ENCODE measurements at regions not wholly inside any gene's neighbourhood (a gene's known extent, or its start where the extent isn't known, plus 50 kb on each side); places are given as distances from the start of the nearest gene placed in this dataset.

DNA sequence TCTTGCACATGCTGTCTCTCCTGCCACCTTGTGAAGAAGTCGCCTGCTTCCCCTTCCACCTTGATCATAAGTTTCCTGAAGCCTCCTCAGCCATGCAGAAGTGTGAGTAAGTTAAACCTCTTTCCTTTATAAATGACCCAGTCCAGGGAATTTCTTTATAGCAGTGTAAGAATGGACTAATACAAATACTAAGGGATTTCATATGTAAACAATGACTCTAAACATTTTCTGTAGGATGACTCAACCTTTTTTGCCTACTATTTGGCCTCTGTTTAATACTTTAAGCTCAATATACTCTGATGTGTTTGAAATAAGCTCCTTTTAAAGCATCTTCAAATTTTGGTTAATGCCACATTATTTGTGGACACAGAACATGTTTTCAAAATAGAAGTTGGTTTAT lies 813.5 kb upstream of the SLIT2 start:
- no peak overlapping the region for H3K4me2 ChIP-seq
- no peak overlapping the region for H3K27ac ChIP-seq (ENCODE audit: low read depth in 2 of 2, low read length in 1 of 2)
- no peaks in the 10 kb centered on the region for H3K9me2 ChIP-seq
- no peak overlapping the region for H3K4me3 ChIP-seq (ENCODE audit: low read depth in 2 of 2, low read length in 1 of 2)
- POLR2A ChIA-PET, result no interaction called here
- WGBS (ENCODE audit: low lambda C conversion rate), result 36% methylated on average over 1 of the region's 1 CpG
- H3F3A ChIP-seq (replicated peaks; ENCODE audit: insufficient read depth), result no peaks in the 10 kb centered on the region
- CTCF ChIA-PET, result no interaction called here
- H3K79me2 ChIP-seq (ENCODE audit: insufficient read depth), result no peaks in the 10 kb centered on the region
- H3K9me3 ChIP-seq, result no peaks in the 10 kb centered on the region
- no peaks in the 10 kb centered on the region for H3K4me1 ChIP-seq (ENCODE audit: control insufficient read depth in 1 of 2, insufficient read depth in 2 of 2, low read depth in 1 of 2, low read length in 1 of 2)
- DNase-seq, result no peak
- peaks cover 0 to 4% of the 10 kb centered on the region in 2 experiments for H3K36me3 ChIP-seq (replicated peaks in 1 of 2; ENCODE audit: control insufficient read depth in 1 of 2, insufficient read depth in 2 of 2, low read length in 1 of 2)
- no peaks in the 10 kb centered on the region for H4K20me1 ChIP-seq (ENCODE audit: insufficient read depth)
- TF ChIP-seq, protein P1, sequence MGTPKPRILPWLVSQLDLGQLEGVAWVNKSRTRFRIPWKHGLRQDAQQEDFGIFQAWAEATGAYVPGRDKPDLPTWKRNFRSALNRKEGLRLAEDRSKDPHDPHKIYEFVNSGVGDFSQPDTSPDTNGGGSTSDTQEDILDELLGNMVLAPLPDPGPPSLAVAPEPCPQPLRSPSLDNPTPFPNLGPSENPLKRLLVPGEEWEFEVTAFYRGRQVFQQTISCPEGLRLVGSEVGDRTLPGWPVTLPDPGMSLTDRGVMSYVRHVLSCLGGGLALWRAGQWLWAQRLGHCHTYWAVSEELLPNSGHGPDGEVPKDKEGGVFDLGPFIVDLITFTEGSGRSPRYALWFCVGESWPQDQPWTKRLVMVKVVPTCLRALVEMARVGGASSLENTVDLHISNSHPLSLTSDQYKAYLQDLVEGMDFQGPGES (IDR thresholded peaks at IDR 0.05; ENCODE audit: low read depth, low read length), result no peak
- no peak for TF ChIP-seq GATA2 (CRISPR knock-in tag; IDR thresholded peaks at IDR 0.05)
- no peak for TF ChIP-seq TEAD4 (IDR thresholded peaks at IDR 0.05; ENCODE audit: borderline replicate concordance, insufficient read depth)
- TF ChIP-seq RFX5 (IDR thresholded peaks at IDR 0.05; ENCODE audit: low read length), result no peak
- no peak for TF ChIP-seq FOXJ3 (CRISPR knock-in tag; IDR thresholded peaks at IDR 0.05)
- TF ChIP-seq RAD21 (IDR thresholded peaks at IDR 0.05; ENCODE audit: low read length), result no peak
- no peak for TF ChIP-seq POLR2AphosphoS5 (IDR thresholded peaks at IDR 0.05; ENCODE audit: low read depth, low read length)
- TF ChIP-seq, protein P2, sequence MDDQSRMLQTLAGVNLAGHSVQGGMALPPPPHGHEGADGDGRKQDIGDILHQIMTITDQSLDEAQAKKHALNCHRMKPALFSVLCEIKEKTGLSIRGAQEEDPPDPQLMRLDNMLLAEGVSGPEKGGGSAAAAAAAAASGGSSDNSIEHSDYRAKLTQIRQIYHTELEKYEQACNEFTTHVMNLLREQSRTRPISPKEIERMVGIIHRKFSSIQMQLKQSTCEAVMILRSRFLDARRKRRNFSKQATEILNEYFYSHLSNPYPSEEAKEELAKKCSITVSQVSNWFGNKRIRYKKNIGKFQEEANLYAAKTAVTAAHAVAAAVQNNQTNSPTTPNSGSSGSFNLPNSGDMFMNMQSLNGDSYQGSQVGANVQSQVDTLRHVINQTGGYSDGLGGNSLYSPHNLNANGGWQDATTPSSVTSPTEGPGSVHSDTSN (IDR thresholded peaks at IDR 0.05), result no peak
- TF ChIP-seq, protein P3, sequence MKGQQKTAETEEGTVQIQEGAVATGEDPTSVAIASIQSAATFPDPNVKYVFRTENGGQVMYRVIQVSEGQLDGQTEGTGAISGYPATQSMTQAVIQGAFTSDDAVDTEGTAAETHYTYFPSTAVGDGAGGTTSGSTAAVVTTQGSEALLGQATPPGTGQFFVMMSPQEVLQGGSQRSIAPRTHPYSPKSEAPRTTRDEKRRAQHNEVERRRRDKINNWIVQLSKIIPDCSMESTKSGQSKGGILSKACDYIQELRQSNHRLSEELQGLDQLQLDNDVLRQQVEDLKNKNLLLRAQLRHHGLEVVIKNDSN (IDR thresholded peaks at IDR 0.05; ENCODE audit: borderline replicate concordance, low read depth), result no peak
- no peak for TF ChIP-seq EZH2phosphoT487 (IDR thresholded peaks at IDR 0.05; ENCODE audit: borderline replicate concordance, low read depth)
- TF ChIP-seq, protein P4, sequence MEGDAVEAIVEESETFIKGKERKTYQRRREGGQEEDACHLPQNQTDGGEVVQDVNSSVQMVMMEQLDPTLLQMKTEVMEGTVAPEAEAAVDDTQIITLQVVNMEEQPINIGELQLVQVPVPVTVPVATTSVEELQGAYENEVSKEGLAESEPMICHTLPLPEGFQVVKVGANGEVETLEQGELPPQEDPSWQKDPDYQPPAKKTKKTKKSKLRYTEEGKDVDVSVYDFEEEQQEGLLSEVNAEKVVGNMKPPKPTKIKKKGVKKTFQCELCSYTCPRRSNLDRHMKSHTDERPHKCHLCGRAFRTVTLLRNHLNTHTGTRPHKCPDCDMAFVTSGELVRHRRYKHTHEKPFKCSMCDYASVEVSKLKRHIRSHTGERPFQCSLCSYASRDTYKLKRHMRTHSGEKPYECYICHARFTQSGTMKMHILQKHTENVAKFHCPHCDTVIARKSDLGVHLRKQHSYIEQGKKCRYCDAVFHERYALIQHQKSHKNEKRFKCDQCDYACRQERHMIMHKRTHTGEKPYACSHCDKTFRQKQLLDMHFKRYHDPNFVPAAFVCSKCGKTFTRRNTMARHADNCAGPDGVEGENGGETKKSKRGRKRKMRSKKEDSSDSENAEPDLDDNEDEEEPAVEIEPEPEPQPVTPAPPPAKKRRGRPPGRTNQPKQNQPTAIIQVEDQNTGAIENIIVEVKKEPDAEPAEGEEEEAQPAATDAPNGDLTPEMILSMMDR (IDR thresholded peaks at IDR 0.05), result no peak
- TF ChIP-seq ELF1 (IDR thresholded peaks at IDR 0.05), result no peak
- TF ChIP-seq TCF12 (IDR thresholded peaks at IDR 0.05), result no peak
- no peak for TF ChIP-seq EP300 (IDR thresholded peaks at IDR 0.05; ENCODE audit: borderline replicate concordance in 1 of 2, low read depth in 1 of 2, low read length in 1 of 2)
- H3K27me3 ChIP-seq (ENCODE audit: insufficient read depth), result no peaks in the 10 kb centered on the region
- H2AFZ ChIP-seq (ENCODE audit: low read depth), result no peak overlapping the region
- H3K9ac ChIP-seq, result no peak overlapping the region

DNA sequence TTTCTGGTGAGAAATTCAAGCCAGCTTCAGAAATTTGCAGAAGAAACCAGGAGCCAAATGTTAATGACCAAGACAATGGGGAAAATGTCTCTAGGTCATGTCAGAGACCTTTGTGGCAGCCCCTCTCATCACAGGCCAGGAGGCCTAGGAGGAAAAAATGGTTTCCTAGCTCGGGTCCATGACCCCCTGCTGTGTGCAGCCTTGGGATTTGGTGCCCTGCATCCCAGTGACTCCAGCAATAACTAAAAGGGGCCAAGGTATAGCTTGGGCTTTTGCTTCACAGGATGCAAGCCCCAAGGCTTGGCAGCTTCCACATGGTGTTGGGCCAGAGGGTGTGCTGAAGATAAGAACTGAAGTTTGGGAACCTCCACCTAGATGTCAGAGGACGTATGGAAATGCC lies 814.7 kb upstream of the SLIT2 start:
- H3K27ac ChIP-seq (ENCODE audit: low read depth in 2 of 2, low read length in 1 of 2), result no peak overlapping the region
- WGBS (ENCODE audit: low lambda C conversion rate), result 30% methylated on average over 2 of the region's 2 CpGs
- no peaks in the 10 kb centered on the region for H3K9me2 ChIP-seq
- no peaks in the 10 kb centered on the region for H3K4me1 ChIP-seq (ENCODE audit: control insufficient read depth in 1 of 2, insufficient read depth in 2 of 2, low read depth in 1 of 2, low read length in 1 of 2)
- no peak overlapping the region for H3K4me3 ChIP-seq (ENCODE audit: low read depth in 2 of 2, low read length in 1 of 2)
- H3K4me2 ChIP-seq, result no peak overlapping the region
- H2AFZ ChIP-seq (ENCODE audit: low read depth), result no peak overlapping the region
- H3K9me3 ChIP-seq, result no peaks in the 10 kb centered on the region
- no peak overlapping the region for H3K9ac ChIP-seq
- POLR2A ChIA-PET, result no interaction called here
- CTCF ChIA-PET, result no interaction called here
- no peaks in the 10 kb centered on the region for H3F3A ChIP-seq (replicated peaks; ENCODE audit: insufficient read depth)
- peaks cover 0 to 4% of the 10 kb centered on the region in 2 experiments for H3K36me3 ChIP-seq (replicated peaks in 1 of 2; ENCODE audit: control insufficient read depth in 1 of 2, insufficient read depth in 2 of 2, low read length in 1 of 2)
- H3K27me3 ChIP-seq (ENCODE audit: insufficient read depth), result no peaks in the 10 kb centered on the region
- DNase-seq, result no peak
- no peaks in the 10 kb centered on the region for H4K20me1 ChIP-seq (ENCODE audit: insufficient read depth)
- no peaks in the 10 kb centered on the region for H3K79me2 ChIP-seq (ENCODE audit: insufficient read depth)
- TF ChIP-seq NRF1 (IDR thresholded peaks at IDR 0.05; ENCODE audit: low read depth, low read length), result no peak
- no peak for TF ChIP-seq GATA2 (CRISPR knock-in tag; IDR thresholded peaks at IDR 0.05)
- no peak for TF ChIP-seq MXI1 (IDR thresholded peaks at IDR 0.05; ENCODE audit: low read depth, low read length)
- TF ChIP-seq, protein P3 (IDR thresholded peaks at IDR 0.05; ENCODE audit: borderline replicate concordance, low read depth), result no peak
- TF ChIP-seq JUND (IDR thresholded peaks at IDR 0.05), result no peak
- TF ChIP-seq, protein P5, sequence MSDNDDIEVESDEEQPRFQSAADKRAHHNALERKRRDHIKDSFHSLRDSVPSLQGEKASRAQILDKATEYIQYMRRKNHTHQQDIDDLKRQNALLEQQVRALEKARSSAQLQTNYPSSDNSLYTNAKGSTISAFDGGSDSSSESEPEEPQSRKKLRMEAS (IDR thresholded peaks at IDR 0.05; ENCODE audit: low read depth), result no peak
- TF ChIP-seq FOSL2 (IDR thresholded peaks at IDR 0.05; ENCODE audit: borderline replicate concordance, low read depth), result no peak
- TF ChIP-seq RFX5 (IDR thresholded peaks at IDR 0.05; ENCODE audit: low read length), result no peak
- TF ChIP-seq RAD21 (IDR thresholded peaks at IDR 0.05; ENCODE audit: low read length), result no peak
- TF ChIP-seq, protein P1 (IDR thresholded peaks at IDR 0.05; ENCODE audit: low read depth, low read length), result no peak
- no peak for TF ChIP-seq RXRA (IDR thresholded peaks at IDR 0.05; ENCODE audit: borderline replicate concordance, low read depth)

Data from SK-N-SH (cell line).